ENCODE measurements at regions not wholly inside any gene's neighbourhood (a gene's known extent, or its start where the extent isn't known, plus 50 kb on each side); places are given as distances from the start of the nearest gene placed in this dataset.

- Mint-ChIP-seq H3K4me1 (ENCODE audit: low read depth) (peaks cover 3% of the 10 kb centered on the region), H3K27me3 (peaks cover 3% of the 10 kb centered on the region), H3K4me3 (ENCODE audit: low read depth) (no peak overlapping the region)
Measured at GRCh38 chrX:69222103-69223090, 57.1 kb upstream of the PJA1 start.

GRCh38 chrX:69221239-69222102 lies 56.2 kb upstream of the PJA1 start:
- Mint-ChIP-seq H3K4me3 (ENCODE audit: low read depth) (no peak overlapping the region), H3K27ac (no peak overlapping the region), H3K27me3 (peaks cover 3% of the 10 kb centered on the region), H3K9me3 (ENCODE audit: low read depth) (peaks cover 7% of the 10 kb centered on the region), H3K36me3 (ENCODE audit: insufficient read depth) (no peaks in the 10 kb centered on the region), H3K4me1 (ENCODE audit: low read depth) (peaks cover 3% of the 10 kb centered on the region)
- no peak for TF ChIP-seq CTCF (IDR thresholded peaks at IDR 0.05; ENCODE audit: unreplicated experiment)
- no peak for DNase-seq (ENCODE audit: low spot score, unreplicated experiment)

More at GRCh38 chrX:69222103-69223090, 57.1 kb upstream of the PJA1 start:
- peaks cover 7% of the 10 kb centered on the region for H3K9me3 Mint-ChIP-seq (ENCODE audit: low read depth)
- TF ChIP-seq CTCF (IDR thresholded peaks at IDR 0.05; ENCODE audit: unreplicated experiment): peak; percentile 77
- DNase-seq (ENCODE audit: low spot score, unreplicated experiment): peak; percentile 66
- no peaks in the 10 kb centered on the region for H3K36me3 Mint-ChIP-seq (ENCODE audit: insufficient read depth)
- H3K27ac Mint-ChIP-seq: peak overlapping the region; percentile 40

- Mint-ChIP-seq H3K4me1 (ENCODE audit: low read depth) (peaks cover 3% of the 10 kb centered on the region), H3K27ac (no peak overlapping the region), H3K9me3 (ENCODE audit: low read depth) (peaks cover 4% of the 10 kb centered on the region), H3K36me3 (ENCODE audit: insufficient read depth) (no peaks in the 10 kb centered on the region), H3K27me3 (peaks cover 3% of the 10 kb centered on the region), H3K4me3 (ENCODE audit: low read depth) (no peak overlapping the region)
- DNase-seq (ENCODE audit: low spot score, unreplicated experiment): no peak
- TF ChIP-seq CTCF (IDR thresholded peaks at IDR 0.05; ENCODE audit: unreplicated experiment): no peak
Measured at GRCh38 chrX:69218407-69218997, 53.2 kb upstream of the PJA1 start.

- no peak for DNase-seq (ENCODE audit: low spot score, unreplicated experiment)
- no peaks in the 10 kb centered on the region for H3K4me1 Mint-ChIP-seq (ENCODE audit: low read depth)
- no peaks in the 10 kb centered on the region for H3K27me3 Mint-ChIP-seq
- H3K9me3 Mint-ChIP-seq (ENCODE audit: low read depth): peaks cover 2% of the 10 kb centered on the region
- H3K36me3 Mint-ChIP-seq (ENCODE audit: insufficient read depth): no peaks in the 10 kb centered on the region
- no peak overlapping the region for H3K4me3 Mint-ChIP-seq (ENCODE audit: low read depth)
- TF ChIP-seq CTCF (IDR thresholded peaks at IDR 0.05; ENCODE audit: unreplicated experiment): no peak
- no peak overlapping the region for H3K27ac Mint-ChIP-seq
Measured at GRCh38 chrX:69216911-69217310, 51.7 kb upstream of the PJA1 start.

- H3K36me3 Mint-ChIP-seq (ENCODE audit: insufficient read depth): no peaks in the 10 kb centered on the region
- no peak overlapping the region for H3K4me3 Mint-ChIP-seq (ENCODE audit: low read depth)
- no peaks in the 10 kb centered on the region for H3K4me1 Mint-ChIP-seq (ENCODE audit: low read depth)
- H3K27ac Mint-ChIP-seq: no peak overlapping the region
- DNase-seq (ENCODE audit: low spot score, unreplicated experiment): no peak
- TF ChIP-seq CTCF (IDR thresholded peaks at IDR 0.05; ENCODE audit: unreplicated experiment): no peak
- peaks cover 3% of the 10 kb centered on the region for H3K9me3 Mint-ChIP-seq (ENCODE audit: low read depth)
- H3K27me3 Mint-ChIP-seq: no peaks in the 10 kb centered on the region
Measured at GRCh38 chrX:69216446-69216845, 51.2 kb upstream of the PJA1 start.

All from progenitor cell of endocrine pancreas (in vitro differentiated cells).